ENCODE measurements at regions not wholly inside any gene's neighbourhood (a gene's known extent, or its start where the extent isn't known, plus 50 kb on each side); places are given as distances from the start of the nearest gene placed in this dataset.

DNA sequence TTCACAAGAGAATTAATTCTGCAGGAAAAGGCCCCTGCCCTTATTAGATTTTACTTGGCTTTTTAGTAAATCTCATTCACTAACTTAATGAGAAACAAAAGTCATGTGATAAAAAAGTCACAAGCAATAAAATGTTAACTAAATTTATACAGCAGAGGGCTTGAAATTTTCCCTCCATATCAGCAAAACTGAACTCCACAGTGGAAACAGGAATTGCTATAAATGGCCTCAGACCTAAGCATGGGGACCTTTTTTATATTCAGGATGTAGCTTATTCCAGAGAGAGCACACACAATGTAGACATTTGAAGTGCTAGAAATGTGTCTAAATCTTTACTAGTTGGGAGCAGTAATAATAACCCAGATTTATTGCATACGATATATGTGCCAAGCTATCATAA lies 291.5 kb downstream of the C16orf95 start:
- ChIA-PET POLR2A (no interaction called here), CTCF (interaction anchor here (0.7 to 0.8 kb wide), 3 partner anchors 22 to 37 kb away, joined by 3 read pairs; no protein-coding TSS in a partner anchor)
- Histone ChIP-seq H3K36me3 (ENCODE audit: control insufficient read depth in 2 of 2, insufficient read depth in 1 of 2, low read length in 2 of 2) (no peaks in the 10 kb centered on the region), H3K4me1 (ENCODE audit: control insufficient read depth, insufficient read depth, low read length) (no peaks in the 10 kb centered on the region), H3K9me3 (ENCODE audit: control insufficient read depth, insufficient read depth, low read depth, low read length) (no peaks in the 10 kb centered on the region), H3K27ac (ENCODE audit: extremely low read depth, low read depth, low read length) (no peak overlapping the region), H3K4me3 (ENCODE audit: low read depth, low read length) (no peak overlapping the region)
- TF ChIP-seq ZNF654 (tag by site-specific recombination; IDR thresholded peaks at IDR 0.05; ENCODE audit: low read depth) (no peak), ZNF513 (tag by site-specific recombination; IDR thresholded peaks at IDR 0.05) (no peak), ZNF555 (tag by site-specific recombination; conservative IDR thresholded peaks at IDR 0.05) (no peak), TSHZ1 (tag by site-specific recombination; IDR thresholded peaks at IDR 0.05; ENCODE audit: borderline replicate concordance) (no peak), ZNF692 (tag by site-specific recombination; IDR thresholded peaks at IDR 0.05) (no peak), ZNF274 (IDR thresholded peaks at IDR 0.05; ENCODE audit: low read length) (no peak), ZNF274 (tag by site-specific recombination; IDR thresholded peaks at IDR 0.05; ENCODE audit: borderline replicate concordance) (no peak), GLIS2 (tag by site-specific recombination; IDR thresholded peaks at IDR 0.05) (no peak), ZNF221 (tag by site-specific recombination; IDR thresholded peaks at IDR 0.05; ENCODE audit: borderline replicate concordance) (no peak), ZNF558 (tag by site-specific recombination; IDR thresholded peaks at IDR 0.05) (no peak), EGR2 (tag by site-specific recombination; IDR thresholded peaks at IDR 0.05; ENCODE audit: low read depth) (no peak), WT1 (tag by site-specific recombination; IDR thresholded peaks at IDR 0.05) (no peak)
- TF ChIP-seq, protein P1, sequence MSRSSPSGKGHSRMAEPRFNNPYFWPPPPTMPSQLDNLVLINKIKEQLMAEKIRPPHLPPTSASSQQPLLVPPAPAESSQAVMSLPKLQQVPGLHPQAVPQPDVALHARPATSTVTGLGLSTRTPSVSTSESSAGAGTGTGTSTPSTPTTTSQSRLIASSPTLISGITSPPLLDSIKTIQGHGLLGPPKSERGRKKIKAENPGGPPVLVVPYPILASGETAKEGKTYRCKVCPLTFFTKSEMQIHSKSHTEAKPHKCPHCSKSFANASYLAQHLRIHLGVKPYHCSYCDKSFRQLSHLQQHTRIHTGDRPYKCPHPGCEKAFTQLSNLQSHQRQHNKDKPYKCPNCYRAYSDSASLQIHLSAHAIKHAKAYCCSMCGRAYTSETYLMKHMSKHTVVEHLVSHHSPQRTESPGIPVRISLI (tag by site-specific recombination; IDR thresholded peaks at IDR 0.05), result no peak
- TF ChIP-seq, protein P2, sequence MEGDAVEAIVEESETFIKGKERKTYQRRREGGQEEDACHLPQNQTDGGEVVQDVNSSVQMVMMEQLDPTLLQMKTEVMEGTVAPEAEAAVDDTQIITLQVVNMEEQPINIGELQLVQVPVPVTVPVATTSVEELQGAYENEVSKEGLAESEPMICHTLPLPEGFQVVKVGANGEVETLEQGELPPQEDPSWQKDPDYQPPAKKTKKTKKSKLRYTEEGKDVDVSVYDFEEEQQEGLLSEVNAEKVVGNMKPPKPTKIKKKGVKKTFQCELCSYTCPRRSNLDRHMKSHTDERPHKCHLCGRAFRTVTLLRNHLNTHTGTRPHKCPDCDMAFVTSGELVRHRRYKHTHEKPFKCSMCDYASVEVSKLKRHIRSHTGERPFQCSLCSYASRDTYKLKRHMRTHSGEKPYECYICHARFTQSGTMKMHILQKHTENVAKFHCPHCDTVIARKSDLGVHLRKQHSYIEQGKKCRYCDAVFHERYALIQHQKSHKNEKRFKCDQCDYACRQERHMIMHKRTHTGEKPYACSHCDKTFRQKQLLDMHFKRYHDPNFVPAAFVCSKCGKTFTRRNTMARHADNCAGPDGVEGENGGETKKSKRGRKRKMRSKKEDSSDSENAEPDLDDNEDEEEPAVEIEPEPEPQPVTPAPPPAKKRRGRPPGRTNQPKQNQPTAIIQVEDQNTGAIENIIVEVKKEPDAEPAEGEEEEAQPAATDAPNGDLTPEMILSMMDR (tag by site-specific recombination; IDR thresholded peaks at IDR 0.05), result no peak
- TF ChIP-seq, protein P3, sequence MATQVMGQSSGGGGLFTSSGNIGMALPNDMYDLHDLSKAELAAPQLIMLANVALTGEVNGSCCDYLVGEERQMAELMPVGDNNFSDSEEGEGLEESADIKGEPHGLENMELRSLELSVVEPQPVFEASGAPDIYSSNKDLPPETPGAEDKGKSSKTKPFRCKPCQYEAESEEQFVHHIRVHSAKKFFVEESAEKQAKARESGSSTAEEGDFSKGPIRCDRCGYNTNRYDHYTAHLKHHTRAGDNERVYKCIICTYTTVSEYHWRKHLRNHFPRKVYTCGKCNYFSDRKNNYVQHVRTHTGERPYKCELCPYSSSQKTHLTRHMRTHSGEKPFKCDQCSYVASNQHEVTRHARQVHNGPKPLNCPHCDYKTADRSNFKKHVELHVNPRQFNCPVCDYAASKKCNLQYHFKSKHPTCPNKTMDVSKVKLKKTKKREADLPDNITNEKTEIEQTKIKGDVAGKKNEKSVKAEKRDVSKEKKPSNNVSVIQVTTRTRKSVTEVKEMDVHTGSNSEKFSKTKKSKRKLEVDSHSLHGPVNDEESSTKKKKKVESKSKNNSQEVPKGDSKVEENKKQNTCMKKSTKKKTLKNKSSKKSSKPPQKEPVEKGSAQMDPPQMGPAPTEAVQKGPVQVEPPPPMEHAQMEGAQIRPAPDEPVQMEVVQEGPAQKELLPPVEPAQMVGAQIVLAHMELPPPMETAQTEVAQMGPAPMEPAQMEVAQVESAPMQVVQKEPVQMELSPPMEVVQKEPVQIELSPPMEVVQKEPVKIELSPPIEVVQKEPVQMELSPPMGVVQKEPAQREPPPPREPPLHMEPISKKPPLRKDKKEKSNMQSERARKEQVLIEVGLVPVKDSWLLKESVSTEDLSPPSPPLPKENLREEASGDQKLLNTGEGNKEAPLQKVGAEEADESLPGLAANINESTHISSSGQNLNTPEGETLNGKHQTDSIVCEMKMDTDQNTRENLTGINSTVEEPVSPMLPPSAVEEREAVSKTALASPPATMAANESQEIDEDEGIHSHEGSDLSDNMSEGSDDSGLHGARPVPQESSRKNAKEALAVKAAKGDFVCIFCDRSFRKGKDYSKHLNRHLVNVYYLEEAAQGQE (tag by site-specific recombination; IDR thresholded peaks at IDR 0.05), result no peak
